ENCODE measurements at regions not wholly inside any gene's neighbourhood (a gene's known extent, or its start where the extent isn't known, plus 50 kb on each side); places are given as distances from the start of the nearest gene placed in this dataset.

DNA sequence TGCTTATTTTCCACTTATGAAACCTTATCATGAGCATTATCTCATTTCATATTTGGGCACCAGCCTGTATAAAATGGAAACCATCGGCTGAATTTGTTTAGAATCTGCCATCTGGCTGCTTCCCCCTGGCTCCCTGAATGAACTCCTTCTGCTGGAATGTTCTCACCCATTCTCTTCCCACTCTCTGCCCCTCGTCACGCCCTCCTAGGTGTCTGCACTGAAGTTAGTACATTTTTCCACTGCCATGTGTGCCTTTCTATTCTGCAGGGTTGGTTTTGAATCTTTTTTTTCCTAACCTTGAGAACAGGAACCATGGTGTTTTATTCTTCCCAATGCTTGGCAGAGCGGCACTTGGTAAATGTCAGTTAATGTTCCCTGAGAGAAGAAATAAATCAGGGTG, 359.7 kb downstream of the MLLT3 start:
- TF ChIP-seq, protein P1, sequence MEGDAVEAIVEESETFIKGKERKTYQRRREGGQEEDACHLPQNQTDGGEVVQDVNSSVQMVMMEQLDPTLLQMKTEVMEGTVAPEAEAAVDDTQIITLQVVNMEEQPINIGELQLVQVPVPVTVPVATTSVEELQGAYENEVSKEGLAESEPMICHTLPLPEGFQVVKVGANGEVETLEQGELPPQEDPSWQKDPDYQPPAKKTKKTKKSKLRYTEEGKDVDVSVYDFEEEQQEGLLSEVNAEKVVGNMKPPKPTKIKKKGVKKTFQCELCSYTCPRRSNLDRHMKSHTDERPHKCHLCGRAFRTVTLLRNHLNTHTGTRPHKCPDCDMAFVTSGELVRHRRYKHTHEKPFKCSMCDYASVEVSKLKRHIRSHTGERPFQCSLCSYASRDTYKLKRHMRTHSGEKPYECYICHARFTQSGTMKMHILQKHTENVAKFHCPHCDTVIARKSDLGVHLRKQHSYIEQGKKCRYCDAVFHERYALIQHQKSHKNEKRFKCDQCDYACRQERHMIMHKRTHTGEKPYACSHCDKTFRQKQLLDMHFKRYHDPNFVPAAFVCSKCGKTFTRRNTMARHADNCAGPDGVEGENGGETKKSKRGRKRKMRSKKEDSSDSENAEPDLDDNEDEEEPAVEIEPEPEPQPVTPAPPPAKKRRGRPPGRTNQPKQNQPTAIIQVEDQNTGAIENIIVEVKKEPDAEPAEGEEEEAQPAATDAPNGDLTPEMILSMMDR (IDR thresholded peaks at IDR 0.05; ENCODE audit: low read length, missing control alignments): no peak
- no peak for DNase-seq (ENCODE audit: low read depth)
- H3K4me3 ChIP-seq (replicated peaks; ENCODE audit: low read depth, low read length): no peak overlapping the region

DNA sequence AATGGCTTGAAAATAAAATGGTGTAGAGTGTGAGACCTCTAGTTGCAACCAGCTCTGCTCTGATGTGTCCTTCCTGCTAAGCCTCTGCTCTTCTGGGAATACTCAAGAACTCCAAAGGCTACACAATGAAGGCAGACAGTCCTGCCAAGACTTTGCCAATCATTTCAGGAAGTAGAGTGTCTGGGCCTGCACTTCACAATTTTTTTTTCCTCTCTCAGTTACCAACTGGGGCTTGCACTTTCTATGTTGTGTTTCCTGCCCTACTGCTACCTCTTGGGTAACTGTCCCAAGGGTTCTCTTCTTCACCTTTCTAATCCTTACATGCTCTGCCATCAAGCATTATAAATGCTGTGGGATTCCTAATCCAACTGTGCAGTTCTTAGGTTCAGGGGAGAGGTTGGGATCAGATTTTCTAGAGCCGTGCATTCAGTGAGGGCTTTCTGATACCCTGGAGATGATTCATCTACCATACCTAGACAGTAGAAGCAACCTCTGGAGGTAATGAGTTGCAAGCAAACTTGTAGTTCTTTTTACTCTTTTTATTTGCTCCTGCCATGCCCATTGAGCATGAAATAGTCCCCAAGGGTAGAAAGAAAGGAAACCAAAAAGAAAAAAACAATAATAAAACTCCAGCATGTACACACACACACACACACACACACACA, 365.9 kb downstream of the MLLT3 start:
- H3K4me3 ChIP-seq (replicated peaks; ENCODE audit: low read depth, low read length): no peak overlapping the region
- TF ChIP-seq, protein P1 (IDR thresholded peaks at IDR 0.05; ENCODE audit: low read length, missing control alignments): no peak
- no peak for DNase-seq (ENCODE audit: low read depth)

DNA sequence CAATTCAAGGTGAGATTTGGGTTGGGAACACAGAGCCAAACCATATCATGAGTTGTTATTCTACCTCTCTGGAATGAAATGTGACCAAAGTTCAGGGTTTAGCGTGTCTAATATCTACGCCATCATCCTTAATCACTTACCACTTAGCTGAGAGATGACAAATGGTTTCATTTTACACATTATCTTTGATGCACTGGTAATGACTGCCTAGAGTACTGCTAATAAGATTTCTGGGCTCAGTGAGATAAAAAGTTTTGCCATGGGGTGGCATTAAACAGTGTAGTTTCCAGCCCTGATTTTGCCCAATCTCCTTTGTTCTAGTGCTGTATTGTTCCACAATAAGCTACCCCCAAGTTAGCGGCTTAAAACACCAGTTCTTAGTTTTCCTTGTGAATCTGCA, 367.2 kb downstream of the MLLT3 start:
- H3K4me3 ChIP-seq (replicated peaks; ENCODE audit: low read depth, low read length): no peak overlapping the region
- TF ChIP-seq, protein P1 (IDR thresholded peaks at IDR 0.05; ENCODE audit: low read length, missing control alignments): no peak
- DNase-seq (ENCODE audit: low read depth): no peak

DNA sequence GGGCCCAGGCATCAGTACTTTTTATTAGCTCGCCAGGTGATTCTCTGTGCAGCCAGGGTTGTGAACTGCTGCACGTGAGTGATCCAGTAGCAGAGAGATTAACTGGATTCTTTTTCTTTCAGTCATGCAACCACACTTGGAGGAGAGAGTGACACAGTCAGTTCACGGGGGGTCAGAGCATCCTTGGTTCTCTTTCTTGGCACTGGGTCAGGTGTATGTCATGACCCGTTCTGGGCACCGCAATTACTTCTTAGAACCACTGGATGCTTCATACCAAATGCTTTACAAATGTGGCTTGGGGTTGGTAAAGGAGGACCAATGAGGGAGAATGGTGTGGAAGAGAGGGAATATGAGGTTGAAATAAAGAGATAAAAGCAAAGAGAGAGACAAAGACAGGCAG, 368.7 kb downstream of the MLLT3 start:
- no peak for DNase-seq (ENCODE audit: low read depth)
- TF ChIP-seq, protein P1 (IDR thresholded peaks at IDR 0.05; ENCODE audit: low read length, missing control alignments): no peak
- H3K4me3 ChIP-seq (replicated peaks; ENCODE audit: low read depth, low read length): no peak overlapping the region

DNA sequence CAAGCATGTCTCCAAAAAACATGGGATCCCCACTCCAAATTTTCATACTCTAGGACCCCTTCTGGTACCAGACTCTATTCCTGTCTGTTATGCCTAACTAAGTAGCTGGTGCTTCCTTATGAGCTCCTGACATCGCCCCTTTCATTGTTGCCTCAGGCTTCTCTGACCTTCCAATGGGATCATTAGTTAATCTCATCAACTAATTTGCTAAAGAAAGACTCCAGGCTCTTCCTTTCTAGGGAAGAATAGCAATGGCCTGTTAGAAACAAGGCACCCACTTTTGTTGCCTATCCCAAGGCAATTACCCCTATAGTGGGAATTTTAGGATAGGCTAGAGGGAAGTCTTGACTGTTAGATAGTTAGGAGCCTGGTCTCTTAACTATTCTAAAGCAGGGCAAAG, 369.5 kb downstream of the MLLT3 start:
- TF ChIP-seq, protein P1 (IDR thresholded peaks at IDR 0.05; ENCODE audit: low read length, missing control alignments): no peak
- no peak overlapping the region for H3K4me3 ChIP-seq (replicated peaks; ENCODE audit: low read depth, low read length)
- no peak for DNase-seq (ENCODE audit: low read depth)

DNA sequence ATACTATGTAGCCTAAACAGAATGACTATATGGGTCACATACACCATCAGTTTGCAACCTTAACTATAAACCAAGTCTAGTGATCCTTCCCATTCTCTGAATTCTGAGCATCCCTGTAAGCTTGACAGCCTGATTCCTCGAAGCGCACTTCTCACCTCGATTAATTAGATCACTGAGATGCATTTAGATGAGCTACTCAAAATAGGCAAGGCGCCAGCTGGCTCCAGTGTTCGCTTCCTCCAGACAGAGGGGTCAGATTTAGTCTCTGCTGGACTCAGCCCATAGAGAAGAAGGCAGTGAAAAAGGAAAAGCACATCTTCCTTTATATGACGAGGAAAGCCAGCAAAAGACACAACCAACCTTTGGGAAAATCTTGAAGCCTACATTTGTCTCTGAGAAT, 371.5 kb downstream of the MLLT3 start:
- TF ChIP-seq, protein P1 (IDR thresholded peaks at IDR 0.05; ENCODE audit: low read length, missing control alignments): no peak
- no peak overlapping the region for H3K4me3 ChIP-seq (replicated peaks; ENCODE audit: low read depth, low read length)
- DNase-seq (ENCODE audit: low read depth): no peak

DNA sequence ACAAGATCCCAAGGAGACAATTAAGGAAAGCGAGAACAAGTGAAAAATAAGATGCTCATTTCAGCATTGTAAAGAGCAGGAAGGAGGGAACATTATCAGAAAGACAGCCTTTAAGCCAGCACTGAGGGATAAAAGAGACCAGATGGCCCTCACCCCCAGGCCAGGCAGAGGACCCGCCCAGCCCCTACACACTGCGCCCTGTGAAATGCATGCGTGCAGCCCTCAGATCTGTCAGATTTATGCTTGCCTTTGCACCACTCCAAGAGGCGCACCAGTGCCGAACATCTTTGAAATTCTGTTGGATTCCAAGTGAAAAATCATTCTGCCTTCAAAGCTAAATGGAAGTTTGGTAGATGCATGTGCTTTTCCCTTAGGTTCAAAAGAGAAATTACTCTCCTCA, 378.0 kb downstream of the MLLT3 start:
- TF ChIP-seq, protein P1 (IDR thresholded peaks at IDR 0.05; ENCODE audit: low read length, missing control alignments): no peak
- no peak overlapping the region for H3K4me3 ChIP-seq (replicated peaks; ENCODE audit: low read depth, low read length)
- DNase-seq (ENCODE audit: low read depth): no peak
